GM21825 (cell line): ENCODE measurements at regions not wholly inside any gene's neighbourhood (a gene's known extent, or its start where the extent isn't known, plus 50 kb on each side); places are given as distances from the start of the nearest gene placed in this dataset.
A peak's percentile ranks its signal among the peaks of the same experiment; 100 is the strongest.

Experiments
- ATAC-seq: cut with Tn5 transposase; IDR thresholded peaks from one replicate; pipeline ENCODE4 v1.9.1; 2021; ENCODE audit warnings: mild to moderate bottlenecking, moderate library complexity; ENCODE audit not compliant: unreplicated experiment

DNA sequence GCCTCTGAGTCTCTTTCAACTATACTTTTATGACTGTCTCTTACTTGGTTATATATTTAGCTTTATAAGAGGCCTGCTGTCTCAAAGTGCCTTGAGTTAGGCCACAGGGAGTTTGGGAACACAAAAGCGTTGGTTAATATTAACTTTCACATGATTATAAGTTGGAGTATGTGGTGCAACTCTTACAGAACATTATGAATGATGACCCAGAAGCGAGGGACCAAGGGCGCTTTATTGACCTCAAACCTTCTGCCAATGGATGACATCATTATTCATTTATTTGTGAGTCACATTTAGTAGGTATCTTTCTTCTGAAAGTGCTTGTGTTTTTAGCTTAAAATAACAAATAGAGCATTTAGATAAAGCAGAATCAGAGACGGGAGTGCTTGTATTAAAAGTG lies 298.0 kb upstream of the ZC3H12C start:
- no peak for ATAC-seq

DNA sequence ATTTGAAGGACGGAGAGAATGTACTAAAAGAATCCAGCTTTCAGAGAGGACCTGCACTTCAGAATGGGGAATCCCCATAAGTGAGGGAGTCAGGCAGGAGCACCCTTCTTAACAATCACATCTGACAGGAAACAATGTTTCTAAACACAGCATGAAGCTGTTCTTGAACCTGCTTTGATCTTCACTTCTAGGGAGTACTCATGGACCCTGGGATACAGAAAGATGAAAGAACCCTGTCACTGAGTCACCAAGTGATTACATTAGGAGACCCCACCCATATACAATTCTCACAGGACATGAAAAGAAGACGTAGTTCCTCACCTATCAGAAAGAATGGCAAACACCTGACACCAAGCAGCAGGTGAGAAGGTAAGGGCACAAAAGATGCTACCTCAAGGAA lies 296.9 kb upstream of the ZC3H12C start:
- ATAC-seq: no peak

GRCh38 chr11:109798521-109798920 lies 294.7 kb upstream of the ZC3H12C start:
- no peak for ATAC-seq

DNA sequence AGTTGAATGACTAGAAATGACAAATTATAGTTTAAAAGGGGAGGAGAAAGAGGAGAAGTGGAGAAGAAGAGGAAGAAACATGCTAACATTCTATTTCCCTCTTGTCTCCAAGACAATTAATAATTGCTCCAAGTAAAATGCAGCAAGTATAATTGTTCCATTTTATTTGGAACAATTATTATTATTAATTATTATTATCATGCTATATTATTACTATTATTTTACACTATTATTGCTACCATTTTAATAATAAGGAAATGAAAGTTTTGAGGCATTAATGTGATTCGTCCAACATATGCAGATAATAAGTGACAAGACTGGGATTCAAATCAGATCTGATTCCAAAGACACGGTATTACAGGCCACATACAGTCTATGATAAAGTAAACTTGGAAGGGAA lies 293.6 kb upstream of the ZC3H12C start:
- no peak for ATAC-seq

- no peak for ATAC-seq
Measured at GRCh38 chr11:109804911-109805310, 288.3 kb upstream of the ZC3H12C start.

GRCh38 chr11:109806205-109806604 lies 287.0 kb upstream of the ZC3H12C start:
- ATAC-seq: no peak

GRCh38 chr11:109808569-109808968 lies 284.6 kb upstream of the ZC3H12C start:
- no peak for ATAC-seq

GRCh38 chr11:109814824-109815223 lies 278.4 kb upstream of the ZC3H12C start:
- ATAC-seq: no peak

DNA sequence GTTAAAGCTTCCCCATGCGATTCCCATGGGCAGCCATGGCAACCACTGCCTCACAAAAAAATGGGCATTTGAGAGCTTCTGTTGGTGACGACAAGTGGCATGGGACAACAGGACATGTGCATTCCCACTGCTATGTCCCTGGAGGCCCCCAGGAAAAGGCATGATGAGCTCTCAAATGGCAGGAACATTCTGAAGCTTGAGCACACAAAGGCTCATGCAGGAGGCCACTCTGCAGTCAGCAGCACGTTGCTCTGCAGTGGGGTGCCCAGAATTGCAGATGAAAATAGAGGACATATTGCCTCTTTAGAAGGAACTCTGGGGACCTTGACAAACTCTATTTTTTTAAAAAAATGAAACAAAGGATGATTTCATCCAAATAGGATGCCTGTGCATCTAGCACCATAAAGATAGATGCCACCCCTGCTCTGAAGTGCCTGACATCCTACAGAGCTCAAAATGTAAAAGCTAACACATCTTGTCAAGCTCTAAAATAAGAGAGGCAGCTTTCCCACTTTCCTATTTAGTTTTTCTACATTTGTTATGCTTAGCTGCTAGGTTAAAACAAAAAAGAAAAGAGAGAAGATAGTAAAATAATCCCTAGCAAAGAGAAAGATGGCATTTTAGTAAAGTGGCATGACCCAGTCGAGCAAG lies 277.6 kb upstream of the ZC3H12C start:
- no peak for ATAC-seq

- ATAC-seq: no peak
Measured at GRCh38 chr11:109818290-109818689, 274.9 kb upstream of the ZC3H12C start.

- ATAC-seq: no peak
Measured at GRCh38 chr11:109819410-109819809, 273.8 kb upstream of the ZC3H12C start.

- no peak for ATAC-seq
Measured at GRCh38 chr11:109821511-109821910, 271.7 kb upstream of the ZC3H12C start.

DNA sequence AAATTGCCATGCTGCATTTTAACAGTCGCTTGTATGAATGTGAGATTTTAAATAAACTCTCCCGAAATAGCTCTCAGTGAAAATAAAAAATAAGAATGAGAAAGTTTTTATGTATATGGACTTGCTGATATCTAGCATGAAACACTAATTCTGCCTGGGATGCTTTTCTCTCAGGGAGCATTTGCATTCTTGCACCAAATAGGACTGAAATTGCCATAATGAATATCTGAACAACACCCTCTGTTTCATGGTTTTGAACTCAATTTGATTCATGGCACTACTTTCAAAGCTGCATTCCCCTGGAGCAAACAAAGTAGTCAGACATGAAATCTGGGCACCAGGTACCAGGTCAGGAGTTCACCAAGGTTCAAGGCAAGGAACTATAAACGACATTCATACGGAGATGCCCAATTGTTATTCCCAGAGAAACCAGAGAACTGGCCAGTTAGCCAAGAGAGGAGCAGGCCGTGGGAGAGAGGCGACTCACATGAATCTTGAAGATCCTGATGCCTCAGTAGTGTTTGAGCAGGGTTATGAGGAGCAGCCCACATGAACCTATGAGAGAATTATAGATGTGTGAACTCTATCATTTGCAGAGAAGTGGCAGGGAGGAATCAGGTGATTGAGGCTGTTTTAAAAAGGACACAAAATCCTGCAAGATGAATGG lies 270.6 kb upstream of the ZC3H12C start:
- ATAC-seq: no peak

GRCh38 chr11:109828387-109828786 lies 264.8 kb upstream of the ZC3H12C start:
- no peak for ATAC-seq

DNA sequence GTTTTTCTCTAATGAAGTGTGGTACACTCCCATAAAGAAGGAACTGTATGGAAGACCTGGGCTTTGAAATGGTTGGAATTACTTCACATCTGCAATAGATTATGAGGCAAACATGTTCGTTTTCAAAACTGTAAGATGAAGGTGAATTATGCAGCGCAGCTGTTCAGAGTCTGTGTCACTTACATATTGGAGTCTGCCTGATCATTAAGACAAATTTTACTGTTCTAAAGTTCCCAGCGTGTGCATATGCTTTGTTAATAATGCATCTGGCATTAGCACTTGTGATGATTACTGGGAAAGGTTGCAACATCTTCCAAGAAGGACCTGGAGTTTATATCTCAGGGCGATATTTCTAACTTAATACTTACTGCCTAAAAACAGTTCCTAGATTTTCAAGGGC lies 255.2 kb upstream of the ZC3H12C start:
- no peak for ATAC-seq

- no peak for ATAC-seq
Measured at GRCh38 chr11:109845437-109845836, 247.8 kb upstream of the ZC3H12C start.

DNA sequence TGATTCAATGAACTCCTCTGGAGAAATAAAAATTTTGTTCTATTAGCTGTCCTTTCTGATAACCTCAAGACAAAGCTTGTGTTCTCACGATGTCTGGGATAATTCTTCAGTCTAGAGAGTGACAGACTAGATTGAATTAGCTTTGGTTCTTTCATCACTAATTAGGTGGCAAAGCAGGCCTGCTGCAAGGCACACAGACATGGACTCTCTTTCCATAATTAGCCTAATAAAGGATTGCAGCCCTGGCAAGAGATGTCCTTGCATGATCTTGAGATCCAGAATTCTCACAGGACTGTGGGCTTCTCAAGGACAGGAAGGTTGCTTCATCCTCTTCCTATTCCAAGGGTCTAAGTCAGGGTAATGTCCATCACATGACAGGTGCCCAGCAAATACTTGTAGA lies 245.6 kb upstream of the ZC3H12C start:
- ATAC-seq: no peak

GRCh38 chr11:109849051-109849450 lies 244.1 kb upstream of the ZC3H12C start:
- no peak for ATAC-seq

DNA sequence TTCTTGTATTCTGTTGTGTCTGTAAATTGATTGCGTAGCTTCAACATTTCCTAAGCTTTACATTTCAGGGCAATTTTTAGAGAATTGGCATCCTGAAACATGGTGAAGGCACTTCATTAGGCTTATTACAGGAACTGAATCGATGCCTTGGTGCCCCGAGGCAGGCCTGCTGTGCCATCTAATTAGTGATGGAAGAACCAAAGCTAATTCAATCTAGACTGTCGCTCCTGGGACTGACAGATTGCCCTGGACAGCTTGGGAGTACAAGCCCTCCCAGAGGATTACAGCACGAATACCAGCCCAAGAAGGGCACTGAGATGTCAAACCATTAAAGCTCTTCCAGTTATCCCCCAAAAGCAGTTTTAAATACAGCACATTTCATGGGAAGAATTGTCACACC lies 243.2 kb upstream of the ZC3H12C start:
- no peak for ATAC-seq

GRCh38 chr11:109851780-109852390 lies 241.3 kb upstream of the ZC3H12C start:
- no peak for ATAC-seq

GRCh38 chr11:109853156-109853776 lies 239.9 kb upstream of the ZC3H12C start:
- ATAC-seq: peak; percentile 69

GRCh38 chr11:109854731-109855130 lies 238.5 kb upstream of the ZC3H12C start:
- no peak for ATAC-seq
